NCI-H2227 (cell line): ENCODE measurements at regions not wholly inside any gene's neighbourhood (a gene's known extent, or its start where the extent isn't known, plus 50 kb on each side); places are given as distances from the start of the nearest gene placed in this dataset.
"Not testable (repeated sequence)": the region's sequence is repeated elsewhere in the genome, so short reads cannot be mapped to it uniquely, and the experiment has no call there.

Source experiments
- DNase-seq: peaks from one replicate; lab custom pipeline; 2025; ENCODE audit not compliant: unreplicated experiment; lab: John Stamatoyannopoulos, UW

- no peak for DNase-seq
Measured at GRCh38 chr5:53160895-53161294, 51.3 kb upstream of the MOCS2 start.

DNA sequence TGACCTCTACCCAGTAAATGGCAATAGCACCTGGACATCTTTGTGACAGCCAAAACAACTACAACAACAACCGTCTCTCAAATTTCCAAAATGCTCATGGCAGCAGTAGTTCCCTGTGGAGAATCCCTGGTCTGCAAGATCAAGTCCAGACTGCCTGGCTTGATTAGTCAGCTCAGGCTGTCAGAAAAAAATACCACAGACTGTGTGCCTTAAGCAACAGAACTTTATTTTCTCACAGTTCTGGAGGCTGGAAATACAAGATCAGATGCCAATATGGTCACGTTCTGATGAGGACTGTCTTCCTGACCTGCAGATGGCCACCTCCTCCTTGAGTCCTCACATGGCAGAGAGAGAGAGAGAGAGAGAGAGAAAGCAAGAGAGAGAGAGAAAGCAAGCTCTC is 52.3 kb upstream of the MOCS2 start:
- DNase-seq, result no peak

DNA sequence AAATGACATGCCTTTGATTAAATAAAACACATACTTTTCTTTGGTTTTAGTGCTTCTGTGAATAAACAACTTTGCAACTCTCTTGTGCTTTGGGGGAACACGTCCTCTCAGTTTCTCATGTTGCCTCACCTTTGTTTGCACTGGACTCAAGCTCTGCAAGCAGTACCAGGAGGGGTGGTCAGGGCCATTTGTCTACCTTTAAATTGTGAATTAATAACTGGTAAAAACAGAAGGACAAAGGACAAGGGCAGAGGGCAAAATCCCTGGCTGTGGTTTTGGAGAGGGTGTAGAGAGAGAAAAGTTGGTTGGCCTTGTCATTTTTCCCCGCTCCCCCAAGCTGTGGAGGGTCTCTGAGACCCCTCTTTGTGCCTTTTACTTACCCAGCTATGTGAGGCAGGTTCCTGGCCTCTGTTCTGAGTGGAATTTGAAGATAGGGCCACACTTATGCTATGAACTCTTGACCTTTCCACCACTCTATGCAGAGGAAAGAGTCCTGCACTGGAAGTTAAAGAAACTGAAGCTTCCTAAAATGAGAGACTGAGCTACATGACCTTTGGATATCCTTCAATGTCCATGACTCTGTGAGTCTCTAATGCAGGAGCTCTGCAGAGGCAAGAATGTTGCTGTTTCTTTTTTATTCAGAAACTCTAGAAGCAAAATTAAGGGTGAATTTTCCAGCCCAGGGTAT is 55.1 kb upstream of the MOCS2 start:
- DNase-seq, result no peak

DNA sequence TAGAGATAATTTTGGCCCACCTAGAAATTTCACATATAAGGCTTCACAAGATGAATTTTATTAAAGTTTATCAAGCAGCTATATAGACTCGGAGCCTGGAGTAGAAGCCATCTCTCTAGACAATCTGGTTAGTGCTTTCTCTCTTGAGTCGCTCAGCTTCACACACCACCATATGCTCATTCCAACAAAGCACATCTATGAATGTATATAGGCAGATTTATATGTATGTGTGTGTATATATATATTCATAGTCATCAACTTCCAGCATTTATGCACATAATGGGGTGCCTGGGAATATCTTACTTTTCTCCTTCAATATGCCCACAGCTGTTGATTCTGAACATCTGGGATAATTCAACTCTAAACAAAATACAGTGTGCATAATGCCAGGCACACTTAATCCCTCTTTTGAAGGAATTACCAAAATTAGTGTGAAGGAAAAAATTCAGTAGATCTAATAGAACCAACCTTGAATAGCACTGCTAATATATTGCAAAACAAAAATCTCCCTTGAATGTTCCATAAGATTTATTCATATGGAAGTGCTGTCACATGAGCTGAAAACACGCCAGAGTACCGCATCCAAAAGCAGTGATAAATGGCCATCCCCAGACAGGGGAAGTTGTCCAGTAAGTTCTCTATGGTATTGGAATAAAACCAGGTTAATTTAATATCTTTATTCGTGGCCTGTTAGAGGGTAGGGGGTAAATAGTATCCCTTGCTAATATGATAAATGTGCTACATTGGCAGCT is 56.0 kb upstream of the MOCS2 start:
- no peak for DNase-seq

GRCh38 chr5:53166183-53166495 is 56.6 kb upstream of the MOCS2 start:
- DNase-seq, result no peak

DNA sequence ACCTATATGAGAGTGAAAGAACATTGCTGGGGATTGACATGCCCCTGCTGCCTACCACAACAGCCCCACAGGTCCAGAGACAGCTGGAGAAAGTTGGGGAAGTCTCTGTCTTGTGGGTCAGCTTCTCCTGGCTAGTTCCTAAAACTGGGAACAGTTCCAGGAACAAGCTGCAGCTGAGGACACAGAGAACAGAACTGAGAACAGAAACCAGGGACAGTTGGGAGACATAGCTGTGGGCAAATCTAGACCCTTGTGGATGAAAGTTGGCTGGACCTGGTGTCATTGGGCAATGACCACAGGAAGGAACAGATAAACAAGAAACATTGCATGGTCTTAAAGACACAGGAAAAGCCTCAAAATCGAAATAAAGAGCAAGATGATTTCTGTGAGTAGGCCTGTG is 58.3 kb upstream of the MOCS2 start:
- no peak for DNase-seq

DNA sequence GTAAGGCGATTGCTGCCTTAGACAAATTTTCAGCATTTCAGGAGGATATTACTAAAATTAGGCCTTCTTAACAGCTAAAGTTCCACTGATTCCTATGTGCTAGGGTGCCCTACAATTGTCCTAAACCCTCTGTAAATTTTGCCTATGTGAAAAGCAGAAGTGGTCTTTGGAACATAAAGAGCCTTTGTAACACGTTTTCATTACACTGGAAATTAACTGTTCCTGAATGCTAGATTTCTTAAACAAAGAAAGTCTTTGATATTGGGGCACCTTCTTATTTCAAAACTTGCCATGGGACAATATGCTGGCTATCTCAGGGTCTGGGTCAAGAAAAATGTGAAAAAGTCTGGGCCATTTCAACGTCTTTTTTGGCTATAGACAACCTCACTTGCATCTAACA is 60.4 kb upstream of the MOCS2 start:
- no peak for DNase-seq

DNA sequence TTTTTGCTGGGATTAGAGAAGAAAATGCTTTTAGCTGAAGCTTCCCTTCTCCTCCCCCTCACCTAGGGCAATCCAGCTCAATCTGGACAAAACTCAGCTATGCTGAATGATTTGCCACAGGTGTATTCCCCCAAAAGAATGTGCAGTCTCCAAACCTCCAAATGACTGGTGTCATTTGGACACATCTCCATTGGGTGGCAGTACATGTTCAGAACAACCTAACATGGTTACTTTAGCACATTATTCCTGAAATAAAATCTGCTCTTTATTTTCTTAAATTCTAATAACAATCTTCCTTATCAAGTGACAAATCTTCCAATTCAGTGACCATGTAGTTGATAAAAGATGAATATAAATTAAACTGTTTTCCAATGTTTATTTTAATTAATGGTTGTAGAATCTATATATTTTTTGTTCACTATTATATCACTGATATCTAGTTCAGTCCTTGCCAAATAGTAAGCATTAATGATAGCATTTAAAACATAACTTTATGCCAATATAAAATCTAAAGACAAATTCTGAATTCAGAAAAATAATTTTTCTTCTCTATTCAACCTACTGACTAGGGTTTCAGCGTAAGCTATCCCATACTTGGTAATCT is 61.3 kb upstream of the MOCS2 start:
- DNase-seq, result peak; percentile 18

DNA sequence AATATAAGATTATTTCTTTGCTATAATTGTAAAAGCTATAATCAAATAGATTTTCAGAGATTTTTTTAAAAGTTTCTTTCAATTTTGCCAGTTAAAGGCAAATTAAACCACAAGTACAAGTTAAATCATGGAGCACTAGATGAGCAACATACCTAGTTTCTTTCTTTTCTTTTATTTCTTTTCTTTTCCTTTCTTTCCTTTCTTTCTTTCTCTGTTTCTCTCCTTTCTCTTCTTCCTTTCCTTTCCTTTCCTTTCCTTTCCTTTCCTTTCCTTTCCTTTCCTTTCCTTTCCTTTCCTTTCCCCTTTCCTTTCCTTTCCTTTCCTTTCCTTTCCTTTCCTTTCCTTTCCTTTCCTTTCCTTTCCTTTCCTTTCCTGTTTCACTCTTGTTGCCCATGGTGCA is 62.5 kb upstream of the MOCS2 start:
- DNase-seq, result not testable (repeated sequence)

DNA sequence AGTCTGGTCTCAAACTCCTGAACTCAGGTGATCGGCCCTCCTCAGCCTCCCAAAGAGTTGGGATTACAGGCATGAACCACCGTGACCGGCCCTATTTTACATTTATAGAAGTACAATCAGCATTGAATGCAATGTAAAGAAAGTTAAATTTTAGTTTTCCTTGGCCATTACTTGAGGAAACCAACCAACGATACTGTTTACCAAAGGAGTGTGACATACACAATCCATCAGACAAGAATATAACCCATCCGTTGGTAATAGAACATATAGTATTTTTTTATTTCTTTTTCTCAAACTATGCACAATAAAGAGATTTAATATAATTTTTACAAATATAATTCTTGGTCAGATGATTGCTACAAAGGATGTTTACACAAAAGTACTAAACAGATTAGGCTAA is 63.1 kb upstream of the MOCS2 start:
- DNase-seq, result no peak

GRCh38 chr5:53173083-53173482 is 63.5 kb upstream of the MOCS2 start:
- DNase-seq, result no peak

GRCh38 chr5:53178830-53179229 is 69.3 kb upstream of the MOCS2 start:
- no peak for DNase-seq

DNA sequence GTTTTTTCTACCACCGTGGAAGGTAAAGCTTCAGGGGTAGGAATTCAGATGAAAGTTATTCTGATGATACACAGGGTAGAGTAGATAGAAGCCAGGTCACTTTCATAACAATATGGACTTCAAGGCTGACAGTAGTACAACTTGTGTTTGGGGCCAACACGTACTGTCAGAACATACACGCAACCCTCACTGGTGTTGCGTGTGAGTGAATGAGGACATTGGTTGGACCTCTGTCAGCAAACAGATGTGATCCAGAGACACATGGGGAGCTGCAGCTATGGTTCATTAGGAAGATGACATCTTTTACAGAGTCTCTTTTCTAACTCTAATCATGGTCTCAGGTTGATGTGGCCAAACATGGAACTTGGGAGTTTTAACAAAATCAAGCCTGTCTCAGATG is 70.1 kb upstream of the MOCS2 start:
- DNase-seq, result no peak

DNA sequence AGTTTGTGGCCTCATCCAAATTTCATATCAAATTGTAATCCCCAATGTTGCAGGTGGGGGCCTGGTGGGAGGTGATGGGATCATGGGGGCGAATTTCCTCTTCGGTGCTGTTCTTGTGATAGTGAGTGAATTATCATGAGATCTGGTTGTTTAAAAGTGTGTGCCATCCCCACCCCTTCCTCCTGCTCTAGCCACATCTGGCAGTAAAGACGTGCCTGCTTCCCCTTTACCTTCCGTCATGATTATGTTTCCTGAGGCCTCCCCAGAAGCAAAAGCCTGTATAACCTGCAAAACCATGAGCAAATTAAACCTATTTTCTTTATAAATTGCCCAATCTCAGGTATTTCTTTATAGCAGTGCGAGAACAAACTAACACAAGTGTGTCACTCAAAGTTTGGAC is 71.0 kb upstream of the MOCS2 start:
- DNase-seq, result no peak

DNA sequence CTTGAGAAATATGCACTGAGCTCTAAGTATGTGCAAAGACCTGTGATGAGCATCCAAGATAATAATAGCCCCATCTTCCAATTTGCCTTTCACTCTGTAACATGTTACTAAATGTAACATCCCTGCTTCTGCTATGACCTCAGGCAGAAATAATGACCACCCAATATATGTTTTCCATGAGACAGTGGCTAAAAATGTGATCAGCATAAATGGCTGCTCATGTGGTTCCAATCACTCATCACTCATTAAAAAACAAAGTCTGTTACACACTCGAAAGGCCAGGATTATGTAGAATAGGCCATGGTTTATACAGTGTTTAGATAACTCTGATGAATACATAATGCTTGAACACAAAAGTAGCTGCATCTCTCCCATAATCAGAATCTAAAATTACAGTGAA is 71.4 kb upstream of the MOCS2 start:
- DNase-seq, result no peak

DNA sequence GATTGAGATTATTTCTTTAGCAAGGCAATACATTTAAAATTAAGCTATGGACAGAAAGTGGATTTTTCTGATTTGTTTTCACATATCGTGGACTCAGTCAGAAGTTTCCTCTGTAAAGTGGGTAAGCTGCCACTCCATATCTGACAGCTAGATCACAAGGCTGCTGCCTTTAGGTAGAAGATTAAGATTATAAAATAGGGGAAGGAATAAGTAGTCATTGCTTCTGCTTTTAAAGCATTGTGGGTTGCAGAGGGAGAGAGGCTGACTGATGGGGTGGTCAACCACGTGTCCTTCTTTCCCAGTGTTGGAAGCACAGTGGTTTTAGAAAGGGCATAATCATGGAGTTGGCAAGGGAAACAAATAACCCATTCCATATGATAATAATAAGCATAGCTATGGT is 74.3 kb upstream of the MOCS2 start:
- no peak for DNase-seq

- peak; percentile 4 for DNase-seq
Measured at GRCh38 chr5:53191548-53192165, 82.1 kb upstream of the MOCS2 start.

DNA sequence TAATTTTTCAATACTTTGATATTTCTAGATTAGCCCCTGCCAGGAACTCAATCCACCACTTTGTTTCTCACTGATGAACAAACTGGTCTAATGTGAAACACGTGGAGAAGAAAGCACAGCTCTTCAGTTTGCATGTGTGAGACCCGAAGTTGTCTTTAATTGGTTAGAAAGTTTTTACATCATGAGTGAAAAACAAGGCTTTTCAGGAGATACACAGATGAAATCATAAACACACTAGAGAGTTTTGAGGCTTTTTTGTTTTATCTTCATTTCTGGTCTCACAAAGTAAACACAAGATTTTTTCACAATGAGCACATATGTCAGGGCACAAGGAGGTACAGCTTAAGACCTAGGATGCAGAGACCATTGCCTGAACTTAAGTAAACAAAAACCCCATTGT is 84.5 kb upstream of the MOCS2 start:
- DNase-seq, result no peak

DNA sequence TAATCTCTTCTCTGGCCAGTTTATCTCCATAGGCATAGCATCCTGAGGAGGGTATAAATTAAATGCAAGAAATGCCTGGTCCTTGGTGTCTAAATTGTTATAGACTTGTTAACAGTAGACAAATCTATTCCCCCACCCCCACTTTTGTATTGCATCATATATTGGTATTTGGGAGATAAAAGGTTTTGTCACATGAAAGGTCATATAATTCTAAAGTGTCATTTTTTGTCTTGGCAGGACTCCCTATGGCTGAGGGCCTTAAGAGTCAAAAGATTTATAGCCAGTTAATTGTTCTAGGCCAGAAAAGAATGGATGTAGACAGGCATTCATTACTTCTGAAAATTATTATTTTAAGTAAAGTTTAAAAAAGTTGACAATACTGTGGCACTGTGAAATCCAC is 90.3 kb upstream of the MOCS2 start:
- no peak for DNase-seq

GRCh38 chr5:53200306-53200705 is 90.7 kb upstream of the MOCS2 start:
- no peak for DNase-seq

GRCh38 chr5:53201746-53202145 is 92.2 kb upstream of the MOCS2 start:
- DNase-seq, result no peak

- DNase-seq, result no peak
Measured at GRCh38 chr5:53206562-53206961, 97.0 kb upstream of the MOCS2 start.
